ENCODE measurements at regions not wholly inside any gene's neighbourhood (a gene's known extent, or its start where the extent isn't known, plus 50 kb on each side); places are given as distances from the start of the nearest gene placed in this dataset.

GRCh38 chr11:112511271-112511670 lies 250.6 kb upstream of the PLET1 start:
- ChIA-PET RAD21 (ENCODE audit: low non-redundant PET in 1 of 2, low total read pairs in 2 of 2, uncharacterized antibody in 2 of 2, unreplicated experiment in 2 of 2) (no interaction called here), POLR2A (no interaction called here), CTCF (no interaction called here)
- peaks cover 43% of the 10 kb centered on the region for H3K27me3 ChIP-seq (ENCODE audit: insufficient read depth, low read length)
- no peak overlapping the region for H2AFZ ChIP-seq (ENCODE audit: low read depth, low read length, poor library complexity, severe bottlenecking)
- ATAC-seq (no peak), DNase-seq (ENCODE audit: low read depth, low spot score) (no peak)
- intact Hi-C loops (cut with micrococcal nuclease), result no loop called here
- H3K36me3 ChIP-seq (ENCODE audit: control insufficient read depth in 1 of 2, insufficient read depth in 2 of 2, low read length in 2 of 2), result no peaks in the 10 kb centered on the region
- H3K79me2 ChIP-seq (ENCODE audit: insufficient read depth, low read length), result no peaks in the 10 kb centered on the region
- H4K20me1 ChIP-seq (ENCODE audit: insufficient read depth), result no peaks in the 10 kb centered on the region
- no peak overlapping the region for H3K9ac ChIP-seq (ENCODE audit: low read length)
- TF ChIP-seq ZNF274 (IDR thresholded peaks at IDR 0.05; ENCODE audit: low read depth, low read length) (no peak), SRF (IDR thresholded peaks at IDR 0.05; ENCODE audit: low read depth) (no peak), EZH2 (IDR thresholded peaks at IDR 0.05) (no peak), SP1 (IDR thresholded peaks at IDR 0.05; ENCODE audit: low read depth) (no peak)
- no TSS peak for BruUV-seq (replicated peaks)
- no peak overlapping the region for H3K4me3 ChIP-seq (replicated peaks in 1 of 2; ENCODE audit: low read depth in 1 of 2, low read length in 2 of 2)
- H3K9me2 ChIP-seq (ENCODE audit: insufficient read depth), result no peaks in the 10 kb centered on the region
- H3K4me2 ChIP-seq (ENCODE audit: low read length), result no peak overlapping the region
- H3K4me1 ChIP-seq (ENCODE audit: control insufficient read depth in 1 of 2, insufficient read depth in 2 of 2, low read length in 2 of 2), result no peaks in the 10 kb centered on the region
- no peak overlapping the region for H3K27ac ChIP-seq (ENCODE audit: low read depth, low read length)
- no peaks in the 10 kb centered on the region for H3K9me3 ChIP-seq (ENCODE audit: control insufficient read depth in 1 of 2, insufficient read depth in 1 of 2, low read depth in 1 of 2, low read length in 2 of 2)

GRCh38 chr11:112511911-112512310 lies 251.3 kb upstream of the PLET1 start:
- CTCF ChIA-PET, result no interaction called here
- BruUV-seq (replicated peaks), result no TSS peak

More at GRCh38 chr11:112511911-112512310, 251.3 kb upstream of the PLET1 start:
- Histone ChIP-seq H3K9me2 (ENCODE audit: insufficient read depth) (no peaks in the 10 kb centered on the region), H3K79me2 (ENCODE audit: insufficient read depth, low read length) (no peaks in the 10 kb centered on the region), H3K27me3 (ENCODE audit: insufficient read depth, low read length) (peaks cover 39% of the 10 kb centered on the region), H4K20me1 (ENCODE audit: insufficient read depth) (no peaks in the 10 kb centered on the region), H3K9ac (ENCODE audit: low read length) (no peak overlapping the region), H3K9me3 (ENCODE audit: control insufficient read depth in 1 of 2, insufficient read depth in 1 of 2, low read depth in 1 of 2, low read length in 2 of 2) (no peaks in the 10 kb centered on the region), H3K4me3 (replicated peaks in 1 of 2; ENCODE audit: low read depth in 1 of 2, low read length in 2 of 2) (no peak overlapping the region), H3K27ac (ENCODE audit: low read depth, low read length) (no peak overlapping the region), H3K4me1 (ENCODE audit: control insufficient read depth in 1 of 2, insufficient read depth in 2 of 2, low read length in 2 of 2) (no peaks in the 10 kb centered on the region), H3K4me2 (ENCODE audit: low read length) (no peak overlapping the region), H2AFZ (ENCODE audit: low read depth, low read length, poor library complexity, severe bottlenecking) (no peak overlapping the region), H3K36me3 (ENCODE audit: control insufficient read depth in 1 of 2, insufficient read depth in 2 of 2, low read length in 2 of 2) (no peaks in the 10 kb centered on the region)
- TF ChIP-seq ZBTB33 (IDR thresholded peaks at IDR 0.05; ENCODE audit: extremely low read depth, insufficient replicate concordance, low read length), result no peak
- TF ChIP-seq JUND (IDR thresholded peaks at IDR 0.05), result no peak
- TF ChIP-seq FOSL1 (IDR thresholded peaks at IDR 0.05; ENCODE audit: low read depth), result no peak
- no peak for TF ChIP-seq ELF1 (IDR thresholded peaks at IDR 0.05; ENCODE audit: borderline replicate concordance, low read depth)
- no peak for TF ChIP-seq EGR1 (IDR thresholded peaks at IDR 0.05; ENCODE audit: low read depth)
- no peak for TF ChIP-seq CEBPB (IDR thresholded peaks at IDR 0.05; ENCODE audit: low read depth)
- TF ChIP-seq REST (IDR thresholded peaks at IDR 0.05; ENCODE audit: low read depth), result no peak
- no peak for TF ChIP-seq EZH2 (IDR thresholded peaks at IDR 0.05)
- no peak for TF ChIP-seq POLR2AphosphoS5 (IDR thresholded peaks at IDR 0.05; ENCODE audit: low read depth, low read length)
- TF ChIP-seq YY1 (IDR thresholded peaks at IDR 0.05; ENCODE audit: extremely low read depth, insufficient replicate concordance, low read depth, low read length), result no peak
- TF ChIP-seq SIN3A (IDR thresholded peaks at IDR 0.05; ENCODE audit: low read depth), result no peak
- no peak for ATAC-seq
- RAD21 ChIA-PET (ENCODE audit: low non-redundant PET in 1 of 2, low total read pairs in 2 of 2, uncharacterized antibody in 2 of 2, unreplicated experiment in 2 of 2), result no interaction called here
- POLR2A ChIA-PET, result no interaction called here
- intact Hi-C loops (cut with micrococcal nuclease), result no loop called here
- no peak for DNase-seq (ENCODE audit: low read depth, low spot score)

All from HCT116 (cell line).